ENCODE measurements at regions not wholly inside any gene's neighbourhood (a gene's known extent, or its start where the extent isn't known, plus 50 kb on each side); places are given as distances from the start of the nearest gene placed in this dataset.

DNA sequence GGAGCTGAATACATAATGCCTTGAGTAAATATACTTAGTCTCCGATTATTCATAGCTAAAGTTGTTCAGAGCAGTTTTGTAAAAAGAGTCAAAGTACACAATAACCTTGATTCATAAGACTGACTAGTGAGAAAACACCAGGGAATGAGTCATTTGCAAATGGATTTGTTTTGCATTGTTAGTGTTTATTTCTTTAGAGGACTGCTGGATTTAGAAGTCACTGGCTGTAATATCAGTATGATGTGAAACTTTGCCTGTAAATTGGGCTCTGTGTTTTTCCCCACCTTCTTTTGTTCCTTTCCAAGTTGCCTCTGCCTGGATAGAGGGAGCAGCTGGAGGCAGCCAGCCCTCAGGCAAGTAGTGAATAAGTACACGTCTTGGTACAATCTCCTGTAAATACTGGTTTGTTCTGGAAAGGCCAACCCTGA lies 474.7 kb downstream of the NUF2 start:
- H3K14ac ChIP-seq (ENCODE audit: insufficient read depth, low read length), result no peak overlapping the region
- peaks cover 5% of the 10 kb centered on the region for H3K9me3 ChIP-seq (ENCODE audit: control insufficient read depth, low read depth, low read length)
- no peak overlapping the region for H2BK5ac ChIP-seq (ENCODE audit: insufficient read length, low read length)
- no peaks in the 10 kb centered on the region for H3K4me1 ChIP-seq (ENCODE audit: insufficient read depth, low read length)
- no CpG with 5 or more reads among the region's 2 CpGs for WGBS (ENCODE audit: extremely low coverage, insufficient read length, low lambda C conversion rate)
- H3T11ph ChIP-seq (ENCODE audit: low read length), result no peak overlapping the region
- Mint-ChIP-seq H3K4me3 (no peak overlapping the region), H3K36me3 (ENCODE audit: insufficient read depth in 1 of 3, low read depth in 3 of 3) (peaks cover 4 to 28% (median 13%) of the 10 kb centered on the region in 3 experiments), H3K9me3 (peaks cover 17 to 23% of the 10 kb centered on the region in 2 experiments; a peak in 4 of 5 replicates), H3K27me3 (ENCODE audit: low read depth) (no peaks in the 10 kb centered on the region), H3K4me1 (peaks cover 25 to 30% of the 10 kb centered on the region in 2 experiments), H3K27ac (peak overlapping the region; percentile 54 to 85 (median 74); a peak in 3 of 7 replicates)
- H4K91ac ChIP-seq (ENCODE audit: insufficient read length, low read depth, low read length), result no peak overlapping the region
- H3K18ac ChIP-seq (ENCODE audit: insufficient read length, low read depth, low read length), result no peak overlapping the region
- no peaks in the 10 kb centered on the region for H3K79me1 ChIP-seq (ENCODE audit: insufficient read depth, low read depth, low read length, poor library complexity, severe bottlenecking)
- H2AK5ac ChIP-seq (ENCODE audit: insufficient read length, low read length), result no peak overlapping the region
- no peak overlapping the region for H2BK20ac ChIP-seq (ENCODE audit: low read depth, low read length, poor library complexity, severe bottlenecking)
- TF ChIP-seq, protein P1, sequence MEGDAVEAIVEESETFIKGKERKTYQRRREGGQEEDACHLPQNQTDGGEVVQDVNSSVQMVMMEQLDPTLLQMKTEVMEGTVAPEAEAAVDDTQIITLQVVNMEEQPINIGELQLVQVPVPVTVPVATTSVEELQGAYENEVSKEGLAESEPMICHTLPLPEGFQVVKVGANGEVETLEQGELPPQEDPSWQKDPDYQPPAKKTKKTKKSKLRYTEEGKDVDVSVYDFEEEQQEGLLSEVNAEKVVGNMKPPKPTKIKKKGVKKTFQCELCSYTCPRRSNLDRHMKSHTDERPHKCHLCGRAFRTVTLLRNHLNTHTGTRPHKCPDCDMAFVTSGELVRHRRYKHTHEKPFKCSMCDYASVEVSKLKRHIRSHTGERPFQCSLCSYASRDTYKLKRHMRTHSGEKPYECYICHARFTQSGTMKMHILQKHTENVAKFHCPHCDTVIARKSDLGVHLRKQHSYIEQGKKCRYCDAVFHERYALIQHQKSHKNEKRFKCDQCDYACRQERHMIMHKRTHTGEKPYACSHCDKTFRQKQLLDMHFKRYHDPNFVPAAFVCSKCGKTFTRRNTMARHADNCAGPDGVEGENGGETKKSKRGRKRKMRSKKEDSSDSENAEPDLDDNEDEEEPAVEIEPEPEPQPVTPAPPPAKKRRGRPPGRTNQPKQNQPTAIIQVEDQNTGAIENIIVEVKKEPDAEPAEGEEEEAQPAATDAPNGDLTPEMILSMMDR (conservative IDR thresholded peaks at IDR 0.05), result no peak
- H3K23me2 ChIP-seq (ENCODE audit: insufficient read length, low read depth, low read length, poor library complexity, severe bottlenecking), result no peaks in the 10 kb centered on the region
- no peaks in the 10 kb centered on the region for H3K79me2 ChIP-seq (ENCODE audit: insufficient read depth, low read length)
- no peak overlapping the region for H3K9ac ChIP-seq (ENCODE audit: extremely low read depth, insufficient read length, low read length)
- H4K8ac ChIP-seq (replicated peaks; ENCODE audit: insufficient read length, low read depth, low read length), result no peak overlapping the region
- H2BK12ac ChIP-seq (ENCODE audit: insufficient read length, low read depth, low read length), result no peak overlapping the region
- no peak overlapping the region for H3K23ac ChIP-seq (ENCODE audit: insufficient read length, low read depth, low read length)
- H3K4ac ChIP-seq (ENCODE audit: low read depth, low read length), result no peak overlapping the region
- DNase-seq, result no peak
- H3K4me2 ChIP-seq (ENCODE audit: insufficient read depth, insufficient read length, low read length), result no peak overlapping the region
- no peak overlapping the region for H4K5ac ChIP-seq (ENCODE audit: insufficient read length, low read depth, low read length)
- H2BK120ac ChIP-seq (ENCODE audit: low read depth, low read length, poor library complexity, severe bottlenecking), result no peak overlapping the region
- H3K27me3 ChIP-seq (ENCODE audit: insufficient read depth, low read length), result no peaks in the 10 kb centered on the region
- peak overlapping the region; percentile 29 for H2AFZ ChIP-seq (ENCODE audit: low read length)
- no peak overlapping the region for H2BK15ac ChIP-seq (ENCODE audit: low read depth, low read length)
- no peak overlapping the region for H3K27ac ChIP-seq (ENCODE audit: insufficient read length, low read depth, low read length)
- H3K56ac ChIP-seq (ENCODE audit: insufficient read length, low read depth, low read length), result no peak overlapping the region
- no peaks in the 10 kb centered on the region for H4K20me1 ChIP-seq (ENCODE audit: control insufficient read depth, insufficient read depth, insufficient read length)
